ENCODE measurements at regions not wholly inside any gene's neighbourhood (a gene's known extent, or its start where the extent isn't known, plus 50 kb on each side); places are given as distances from the start of the nearest gene placed in this dataset.

DNA sequence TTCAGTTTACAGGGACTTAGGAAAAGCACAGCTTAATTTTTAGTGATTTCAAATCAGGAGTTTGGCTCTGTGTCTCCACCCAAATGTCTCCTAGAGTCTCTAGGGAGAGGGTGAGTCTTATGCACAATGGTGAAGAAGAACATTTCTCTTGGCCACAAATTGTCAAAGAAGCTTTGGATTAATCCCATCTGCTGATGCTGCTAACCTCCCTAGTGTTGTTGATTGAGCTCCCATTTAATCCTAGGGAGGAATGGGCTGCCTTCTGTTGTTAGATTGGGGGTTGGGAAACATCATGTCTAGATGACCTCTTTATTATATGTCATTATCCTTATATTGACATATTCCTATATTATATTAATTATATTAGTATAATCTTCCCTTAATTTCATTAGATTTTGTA is 50.0 kb upstream of the PASD1 start:
- no peak overlapping the region for H3K27ac ChIP-seq
- no peaks in the 10 kb centered on the region for H3K36me3 ChIP-seq
- H3K27me3 ChIP-seq, result no peaks in the 10 kb centered on the region
- no peak overlapping the region for H3K4me3 ChIP-seq
- H3K9me3 ChIP-seq, result no peaks in the 10 kb centered on the region
- H3K4me1 ChIP-seq, result no peaks in the 10 kb centered on the region
- DNase-seq (ENCODE audit: extremely low spot score in 2 of 2), result no peak
- intact Hi-C loops (cut with DNase I), result no loop called here
- TF ChIP-seq, protein P1, sequence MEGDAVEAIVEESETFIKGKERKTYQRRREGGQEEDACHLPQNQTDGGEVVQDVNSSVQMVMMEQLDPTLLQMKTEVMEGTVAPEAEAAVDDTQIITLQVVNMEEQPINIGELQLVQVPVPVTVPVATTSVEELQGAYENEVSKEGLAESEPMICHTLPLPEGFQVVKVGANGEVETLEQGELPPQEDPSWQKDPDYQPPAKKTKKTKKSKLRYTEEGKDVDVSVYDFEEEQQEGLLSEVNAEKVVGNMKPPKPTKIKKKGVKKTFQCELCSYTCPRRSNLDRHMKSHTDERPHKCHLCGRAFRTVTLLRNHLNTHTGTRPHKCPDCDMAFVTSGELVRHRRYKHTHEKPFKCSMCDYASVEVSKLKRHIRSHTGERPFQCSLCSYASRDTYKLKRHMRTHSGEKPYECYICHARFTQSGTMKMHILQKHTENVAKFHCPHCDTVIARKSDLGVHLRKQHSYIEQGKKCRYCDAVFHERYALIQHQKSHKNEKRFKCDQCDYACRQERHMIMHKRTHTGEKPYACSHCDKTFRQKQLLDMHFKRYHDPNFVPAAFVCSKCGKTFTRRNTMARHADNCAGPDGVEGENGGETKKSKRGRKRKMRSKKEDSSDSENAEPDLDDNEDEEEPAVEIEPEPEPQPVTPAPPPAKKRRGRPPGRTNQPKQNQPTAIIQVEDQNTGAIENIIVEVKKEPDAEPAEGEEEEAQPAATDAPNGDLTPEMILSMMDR (IDR thresholded peaks at IDR 0.05), result no peak
- TF ChIP-seq POLR2A (IDR thresholded peaks at IDR 0.05) (no peak), POLR2AphosphoS5 (IDR thresholded peaks at IDR 0.05; ENCODE audit: insufficient read depth in 1 of 2, low read depth in 1 of 2) (no peak)

Data from vagina (tissue), 2 donors.